Fibroblast of upper back skin (primary cell): ENCODE measurements at regions not wholly inside any gene's neighbourhood (a gene's known extent, or its start where the extent isn't known, plus 50 kb on each side); places are given as distances from the start of the nearest gene placed in this dataset.
A peak's percentile ranks its signal among the peaks of the same experiment; 100 is the strongest.
"Not testable (repeated sequence)": the region's sequence is repeated elsewhere in the genome, so short reads cannot be mapped to it uniquely, and the experiment has no call there.

ENCODE experiments used
- DNase-seq: peaks from one replicate; pipeline ENCODE4 v3.0.0-alpha.2; 2013

DNA sequence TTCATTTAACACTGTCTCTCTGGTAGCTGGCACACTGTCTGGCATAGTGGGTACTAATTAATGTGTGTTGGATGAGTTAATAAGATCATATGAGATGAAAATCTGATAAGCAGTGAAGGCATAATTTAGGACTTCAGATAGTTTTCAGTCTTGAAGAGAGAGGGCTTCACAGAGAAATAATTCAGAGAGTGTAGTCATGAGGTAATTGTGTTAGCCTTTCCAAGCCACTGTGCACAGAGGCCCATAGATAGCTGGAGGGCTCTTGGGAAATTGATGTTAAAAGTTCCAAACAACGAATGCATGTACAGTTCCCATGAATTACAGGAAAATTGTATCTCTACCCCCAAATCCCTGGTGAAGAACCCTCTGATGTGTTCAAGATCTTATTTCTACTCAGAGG lies 133.8 kb upstream of the HMGA2 start:
- DNase-seq, result no peak

DNA sequence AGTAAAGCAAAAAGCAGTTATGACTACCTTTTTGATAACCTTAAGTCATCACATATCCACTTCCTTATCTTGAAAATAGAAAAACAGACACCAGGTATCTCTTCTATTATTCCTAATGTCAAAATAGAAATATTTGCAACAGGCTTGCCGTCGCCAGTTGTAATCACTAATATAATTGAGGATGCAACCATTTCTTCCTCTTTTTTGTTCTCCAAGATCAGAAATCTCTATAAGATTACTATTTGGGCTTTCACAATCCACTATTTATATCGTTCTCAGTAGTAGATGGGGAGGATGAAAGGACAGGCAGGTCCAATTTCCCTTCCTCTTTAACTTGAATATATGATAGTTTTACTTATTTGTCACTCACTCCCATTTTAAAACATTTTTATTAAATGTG lies 130.2 kb upstream of the HMGA2 start:
- DNase-seq, result no peak

DNA sequence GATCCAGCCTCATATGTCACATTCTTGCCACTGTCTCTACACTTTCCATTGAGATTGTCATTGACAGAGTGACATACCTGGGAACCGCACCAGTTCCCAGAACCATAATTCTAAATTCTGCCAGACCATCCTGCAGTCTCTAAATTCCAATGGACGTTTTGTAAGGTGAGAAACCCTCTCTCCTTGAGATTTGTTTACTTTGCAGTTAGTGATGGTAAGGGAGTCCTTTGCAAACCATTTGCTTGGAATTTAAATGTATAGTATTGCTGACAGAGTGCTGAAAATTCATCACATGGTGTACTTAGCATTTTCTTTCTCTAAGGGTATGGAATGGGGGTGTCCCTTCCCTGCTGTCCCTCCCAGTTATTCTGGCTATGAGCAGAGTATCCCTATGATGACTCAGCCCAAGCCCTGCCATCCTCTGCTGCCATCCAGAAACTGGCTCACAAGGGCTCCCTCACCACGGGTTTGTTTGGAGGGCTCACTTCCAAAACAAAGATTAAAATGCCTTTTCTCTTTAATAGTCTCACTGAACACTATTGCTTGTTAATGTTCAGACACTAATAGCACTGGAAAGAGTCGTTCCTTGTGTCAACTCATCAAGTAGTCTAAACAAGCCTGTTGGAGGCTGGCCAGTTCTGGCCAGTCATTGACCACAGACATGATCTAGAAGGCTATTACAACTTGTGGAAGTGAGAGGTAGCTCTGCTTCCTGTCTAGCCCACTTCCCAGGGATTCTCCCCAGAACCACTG lies 129.0 kb upstream of the HMGA2 start:
- DNase-seq, result peak; percentile 99

DNA sequence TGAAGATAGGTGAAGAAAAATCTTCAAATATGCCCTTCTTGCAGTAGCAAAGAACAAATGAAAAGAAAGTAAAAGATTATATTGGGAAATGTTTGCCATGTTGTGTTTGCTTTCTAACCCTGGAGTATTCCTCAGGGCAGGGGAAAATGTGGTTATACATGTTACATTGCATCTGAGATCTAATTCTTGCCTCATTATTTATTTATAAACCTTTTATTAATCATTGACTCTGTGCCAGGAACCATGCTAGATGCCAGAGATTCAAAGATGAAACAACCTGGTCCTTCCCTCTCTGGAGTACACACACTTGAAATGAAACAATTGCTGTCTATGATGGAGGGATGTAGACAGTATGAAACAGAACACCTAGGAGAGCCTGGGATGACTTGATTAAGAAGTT lies 128.1 kb upstream of the HMGA2 start:
- no peak for DNase-seq

DNA sequence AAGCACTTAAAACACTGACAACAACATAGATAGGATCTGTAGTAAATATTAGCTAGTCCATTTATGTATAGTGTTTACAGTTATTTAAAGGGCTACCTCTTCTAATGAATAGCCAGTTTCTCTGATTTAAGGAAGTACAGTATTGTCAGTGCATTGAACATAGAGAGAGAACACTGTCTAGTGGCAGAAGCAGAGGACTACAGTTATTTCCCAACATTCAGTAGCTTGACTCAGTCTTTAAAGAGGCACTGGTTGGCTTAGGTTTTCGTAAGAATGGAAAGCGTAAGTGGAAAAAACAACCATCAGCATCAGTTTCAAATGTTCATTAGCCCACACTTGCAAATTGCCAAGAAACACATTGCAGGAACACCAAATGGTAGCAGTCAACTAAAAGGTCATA lies 125.0 kb upstream of the HMGA2 start:
- DNase-seq, result peak; percentile 47

DNA sequence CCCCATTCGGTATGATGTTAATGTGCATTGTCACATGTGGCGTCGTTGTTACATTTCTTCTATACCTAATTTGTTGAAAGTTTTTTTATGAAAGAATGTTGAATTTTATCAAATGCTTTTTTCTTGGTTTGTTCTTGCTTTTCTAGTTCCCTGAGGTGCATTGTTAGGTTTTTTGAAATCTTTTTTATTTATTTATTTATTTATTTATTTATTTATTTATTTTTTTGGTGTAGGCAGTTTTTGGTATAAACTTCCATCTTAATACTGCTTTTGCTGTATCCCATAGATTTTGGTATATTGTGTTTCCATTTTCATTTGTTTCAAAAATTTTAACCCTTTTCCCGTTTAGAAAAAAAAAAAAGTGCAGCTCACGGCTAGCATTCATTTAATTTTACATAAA lies 121.1 kb upstream of the HMGA2 start:
- DNase-seq, result no peak

DNA sequence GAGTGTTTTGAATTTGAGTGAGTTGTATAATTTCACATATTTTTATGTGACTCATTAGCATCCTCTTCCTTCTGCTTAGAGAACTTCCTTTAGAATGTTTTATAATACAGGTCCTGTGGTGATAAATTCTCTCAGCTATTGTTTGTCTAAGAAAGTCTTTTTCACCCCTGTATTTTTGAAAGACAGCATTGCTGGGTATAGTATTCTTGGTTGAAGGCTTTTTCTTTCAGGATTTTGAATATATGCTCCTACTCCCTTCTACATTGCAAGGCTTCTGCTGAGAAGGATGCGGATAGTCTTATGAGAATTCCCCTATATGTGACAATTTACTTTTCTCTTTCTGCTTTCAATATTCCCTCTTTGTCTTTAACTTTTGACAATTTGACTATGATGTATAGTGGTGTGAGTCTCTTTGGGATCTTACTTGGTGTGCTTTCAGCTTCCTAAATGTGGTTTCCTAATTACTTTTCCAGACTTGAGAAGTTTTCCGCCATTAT lies 118.9 kb upstream of the HMGA2 start:
- no peak for DNase-seq

DNA sequence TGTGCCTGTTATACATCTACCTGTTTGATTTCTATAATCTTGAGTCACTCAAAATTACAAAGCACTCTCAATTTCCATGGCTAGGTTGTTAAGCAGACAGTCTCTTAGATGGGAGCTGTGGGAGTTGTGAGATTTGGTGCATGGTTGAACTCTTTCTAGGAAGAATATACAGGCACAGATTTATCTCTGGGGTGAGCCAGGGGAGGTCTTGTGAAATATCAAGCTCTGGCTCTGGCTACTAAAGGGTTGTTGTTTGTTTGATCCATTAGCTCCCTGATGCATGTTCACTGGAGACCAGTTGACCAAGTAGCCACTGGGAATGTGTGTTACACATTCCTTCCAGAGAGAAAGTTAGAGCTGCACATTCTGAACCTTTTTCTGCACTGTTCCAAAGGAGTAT lies 117.2 kb upstream of the HMGA2 start:
- no peak for DNase-seq

DNA sequence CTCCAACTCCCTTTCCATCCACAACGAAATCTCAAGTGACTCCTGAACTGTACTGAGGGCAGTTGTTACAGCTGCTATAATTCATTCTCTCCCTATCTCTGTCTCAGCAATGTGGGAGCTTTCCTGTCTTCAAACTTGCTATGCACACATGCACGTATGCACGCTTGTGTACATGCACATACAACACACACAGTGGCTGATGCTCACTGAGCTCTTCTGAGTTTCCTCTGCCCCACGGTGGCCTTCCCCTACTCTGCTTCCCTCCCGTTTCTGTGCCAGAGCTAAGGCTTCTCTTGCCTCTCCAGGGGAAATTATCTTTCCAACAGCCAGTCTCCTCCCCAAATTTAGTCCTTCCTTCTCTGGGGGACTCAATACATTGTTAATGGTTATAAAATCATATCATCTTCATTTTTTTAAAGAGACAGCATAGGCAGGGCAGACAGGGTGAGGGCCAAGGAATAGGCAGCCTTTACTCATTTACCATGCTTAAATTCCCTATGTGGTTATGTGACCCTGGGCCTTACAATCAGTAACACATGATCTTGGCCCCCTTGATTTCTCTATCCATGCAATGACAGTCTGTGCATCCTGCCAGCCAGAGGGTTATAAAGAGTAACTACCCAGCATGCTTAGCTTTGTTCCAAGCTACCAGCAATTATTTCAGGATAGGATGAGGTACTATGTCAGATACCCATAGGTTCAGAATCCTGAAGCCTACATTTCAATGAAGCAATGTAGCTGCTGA lies 111.9 kb upstream of the HMGA2 start:
- DNase-seq, result no peak

DNA sequence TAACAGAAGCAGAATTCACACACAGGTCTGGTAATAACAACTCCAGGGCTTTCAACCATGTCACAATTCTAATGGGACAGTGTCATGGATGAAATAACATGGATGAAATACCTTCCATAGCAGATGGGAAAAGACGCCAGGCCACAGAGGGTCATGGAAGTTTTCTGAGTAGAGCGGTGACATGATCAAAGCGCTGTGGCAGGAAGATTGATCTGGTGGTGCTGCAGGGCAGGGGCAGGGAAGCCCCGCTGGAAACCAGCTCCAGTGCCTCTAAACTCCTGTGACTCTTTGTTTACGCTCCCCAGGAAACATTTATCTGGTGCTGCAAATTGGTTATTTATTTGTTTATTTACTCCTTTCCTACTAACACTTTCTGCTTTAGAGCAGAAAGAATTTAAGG lies 108.3 kb upstream of the HMGA2 start:
- no peak for DNase-seq

DNA sequence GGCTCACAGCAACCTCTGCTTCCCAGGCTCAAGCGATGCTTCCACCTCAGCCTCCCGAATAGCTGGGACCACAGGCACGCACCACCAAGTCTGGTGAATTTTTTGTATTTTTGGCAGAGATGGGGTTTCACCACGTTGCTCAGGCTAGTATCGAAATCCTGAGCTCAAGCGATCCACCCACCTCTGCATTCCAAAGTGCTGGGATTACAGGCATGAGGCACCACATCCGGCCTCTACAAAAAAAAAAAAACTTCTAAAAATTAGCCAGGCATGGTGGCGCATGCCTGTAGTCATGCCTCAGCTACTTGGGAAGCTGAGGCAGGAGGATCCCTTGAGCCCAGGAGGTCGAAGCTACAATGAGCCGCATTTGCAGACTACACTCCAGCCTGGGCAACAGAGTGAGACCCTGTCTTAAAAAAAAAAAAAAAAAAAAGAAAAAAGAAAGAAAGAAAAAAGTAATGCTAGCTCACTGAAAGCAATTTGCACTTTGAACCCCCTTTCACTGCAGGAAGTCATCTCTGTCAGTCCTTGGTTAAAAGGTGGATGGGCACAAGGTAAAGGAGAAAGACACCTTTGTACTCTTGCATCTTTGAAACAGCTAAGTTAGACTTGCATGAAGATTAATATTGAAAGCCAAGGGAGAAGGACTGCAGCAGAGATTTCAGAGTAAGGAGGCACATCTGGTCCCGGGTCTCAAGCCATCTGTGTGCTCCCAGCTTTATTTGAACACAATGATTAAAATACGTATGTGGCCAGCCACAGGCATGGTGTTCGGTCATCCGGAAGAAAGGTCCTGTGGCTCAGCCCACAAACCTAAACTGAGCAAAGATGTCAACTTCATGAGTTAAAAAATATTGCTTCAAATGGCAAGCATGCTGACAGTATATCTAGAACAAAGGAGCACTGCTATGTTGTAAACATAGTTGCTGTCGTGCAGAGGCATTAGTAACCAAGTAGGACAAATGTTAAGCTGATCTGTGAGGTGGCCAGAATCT lies 103.8 kb upstream of the HMGA2 start:
- DNase-seq, result peak; percentile 91

DNA sequence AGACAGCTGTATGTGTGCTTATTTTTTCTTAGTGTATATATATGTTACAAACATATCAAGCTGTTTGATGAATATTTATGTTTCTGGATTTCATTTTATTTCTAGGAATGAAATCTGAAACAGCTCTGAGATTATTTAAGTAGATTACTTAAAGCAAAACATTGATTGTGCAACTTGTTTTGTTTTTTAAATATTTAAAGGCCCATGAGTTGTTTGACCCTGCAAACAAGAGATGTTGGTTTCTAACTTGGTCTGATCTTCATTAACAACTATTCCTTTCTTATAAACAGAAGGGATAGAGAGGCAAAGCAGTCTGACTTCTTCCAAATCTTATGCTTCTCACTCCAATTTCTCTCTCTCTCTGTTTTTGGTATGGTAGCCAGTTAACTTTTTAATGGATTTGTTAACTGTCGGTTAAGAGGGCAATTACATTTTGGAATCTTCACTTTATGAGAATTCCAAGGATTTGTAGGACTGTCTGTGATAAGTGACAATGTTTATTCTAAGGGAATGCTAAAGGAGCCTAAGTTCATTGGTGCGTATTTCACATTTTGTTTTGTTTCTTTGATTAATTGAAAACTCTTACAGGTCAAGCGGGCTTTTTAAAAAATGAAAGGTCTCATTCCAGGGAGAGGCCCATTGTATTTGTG lies 102.6 kb upstream of the HMGA2 start:
- DNase-seq, result no peak

DNA sequence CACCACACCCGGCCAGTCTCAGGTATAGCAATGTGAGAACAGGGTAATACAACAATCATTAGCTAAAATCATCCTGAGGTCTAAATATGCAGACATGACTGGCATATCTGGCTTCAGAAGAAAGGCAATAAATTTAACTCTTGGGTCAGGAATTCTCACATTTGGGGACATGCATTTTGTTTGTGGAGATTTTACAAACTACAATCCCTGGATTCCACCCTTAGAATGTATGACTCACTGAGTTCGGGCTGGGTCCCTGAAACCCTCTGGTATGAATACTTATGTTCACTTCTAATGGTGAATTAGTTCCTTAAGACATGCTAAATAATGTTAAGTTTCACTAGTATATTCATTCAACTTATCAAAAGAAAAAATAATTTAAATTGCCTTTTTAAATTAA lies 98.9 kb upstream of the HMGA2 start:
- DNase-seq, result peak; percentile 64

DNA sequence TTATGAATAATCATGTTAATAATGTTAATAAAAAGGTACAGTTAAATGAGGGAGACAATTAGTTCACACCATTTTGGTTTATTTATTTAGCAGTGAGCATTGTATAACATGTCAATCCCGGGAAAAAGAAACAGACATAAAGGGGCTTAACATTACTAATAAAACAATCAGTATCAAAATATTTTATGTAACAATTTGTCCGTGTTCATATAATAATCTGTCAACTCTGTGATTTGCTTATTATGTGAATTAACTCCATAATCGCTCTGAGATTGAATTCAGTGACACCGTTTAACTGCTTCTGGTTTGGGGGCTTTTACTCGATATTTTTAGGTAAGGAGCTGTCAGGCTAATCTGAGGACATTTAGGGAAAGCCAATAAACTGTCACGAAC lies 95.8 kb upstream of the HMGA2 start:
- no peak for DNase-seq

DNA sequence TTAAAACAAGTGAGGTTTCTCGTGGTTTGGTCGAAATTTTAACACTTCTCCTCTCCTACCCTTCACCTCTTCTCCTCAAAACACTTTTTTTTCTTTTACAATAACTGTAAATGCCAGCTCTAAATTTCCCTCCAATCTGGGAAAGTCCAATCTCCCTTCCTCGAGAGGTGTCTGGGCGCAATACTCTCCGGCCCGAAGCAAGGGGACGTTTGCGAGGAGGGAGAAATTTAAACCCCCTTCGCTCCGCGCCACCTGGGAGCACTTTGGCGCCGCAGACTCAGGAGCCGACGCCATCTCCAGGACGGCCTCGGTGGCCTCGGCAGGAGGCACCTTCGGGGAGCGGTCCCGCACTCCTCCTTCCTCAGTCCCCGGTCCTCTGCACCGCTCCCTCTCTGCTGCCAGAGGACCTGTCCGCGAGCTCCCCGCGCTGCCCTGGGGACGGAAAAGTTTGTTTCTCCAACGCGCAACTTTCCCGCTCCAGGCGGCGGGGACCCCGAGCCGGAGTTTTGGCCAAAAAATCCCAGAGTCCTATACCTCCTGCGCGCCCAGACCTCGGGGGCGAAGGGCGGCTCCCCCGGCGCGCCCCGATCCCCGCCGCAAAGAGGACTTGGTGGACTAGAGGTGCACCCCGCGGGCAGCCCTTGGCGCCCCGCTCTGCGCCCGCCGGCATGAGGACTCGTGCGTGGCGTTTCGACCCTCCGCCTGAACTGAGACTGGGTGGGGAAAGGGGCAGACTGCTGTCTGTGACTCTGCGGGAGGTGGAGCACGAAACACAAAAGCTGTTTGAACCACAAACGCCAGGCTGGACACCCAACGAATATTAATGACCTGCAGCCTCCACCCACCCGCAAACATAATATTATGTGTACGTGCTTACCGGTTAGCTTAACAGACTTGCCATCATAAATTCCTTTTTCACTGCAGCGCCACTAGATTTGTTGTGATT lies 95.2 kb upstream of the HMGA2 start:
- peak; percentile 25 for DNase-seq

DNA sequence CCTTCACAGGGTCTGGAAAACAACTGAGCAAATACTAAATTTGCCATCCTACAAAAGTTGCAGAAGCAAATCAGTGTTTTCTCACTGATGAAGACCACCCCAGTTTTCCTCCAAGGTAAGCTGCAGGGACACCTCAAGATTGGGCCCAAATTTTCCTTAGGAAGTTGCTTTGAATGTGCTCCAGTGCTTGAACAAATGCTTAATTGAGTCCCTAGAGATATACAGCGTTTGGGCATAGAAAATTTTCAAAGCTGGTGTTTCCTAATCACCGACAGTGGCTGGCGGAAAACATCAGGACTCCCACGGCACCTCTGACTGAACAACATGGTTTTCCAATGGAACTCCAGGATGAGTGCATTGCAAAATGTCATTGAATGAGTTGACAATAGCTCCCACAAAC lies 92.5 kb upstream of the HMGA2 start:
- DNase-seq, result no peak

DNA sequence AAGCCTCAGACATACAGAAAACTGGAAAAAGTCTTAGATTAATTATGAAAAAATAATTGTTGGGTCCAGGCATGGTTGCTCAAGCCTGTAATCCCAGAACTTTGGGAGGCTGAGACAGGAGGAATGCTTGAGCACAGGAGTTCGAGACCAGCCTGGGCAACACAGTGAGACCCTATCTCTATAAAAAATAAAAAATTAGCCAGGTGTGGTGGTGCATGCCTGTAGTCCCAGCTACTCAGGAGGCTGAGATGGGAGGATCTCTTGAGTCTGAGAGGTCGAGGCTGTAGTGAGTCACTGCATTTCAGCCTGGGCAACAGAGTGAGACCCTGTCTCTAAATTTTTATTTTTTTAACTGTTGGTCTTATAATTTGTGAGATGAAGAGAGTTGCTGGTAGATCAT lies 90.6 kb upstream of the HMGA2 start:
- DNase-seq, result not testable (repeated sequence)

DNA sequence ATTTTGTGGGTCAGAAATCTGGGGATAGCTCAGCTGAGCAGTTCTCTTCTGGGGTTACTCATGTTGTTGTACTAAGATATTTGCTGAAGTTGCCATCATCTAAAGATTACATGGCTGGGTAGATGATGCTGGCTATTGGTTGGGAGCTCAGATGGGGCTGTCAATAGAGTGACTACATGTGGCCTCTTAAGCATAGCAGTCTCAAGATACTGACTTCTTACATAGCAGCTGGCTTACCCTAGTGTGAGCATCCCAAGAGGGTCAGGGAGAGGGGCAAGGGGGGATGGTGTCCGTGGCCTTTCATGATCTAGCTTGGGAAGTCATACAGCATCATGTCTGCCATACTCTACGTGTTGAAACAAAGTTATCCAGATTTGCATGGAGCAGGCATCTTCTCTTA lies 90.1 kb upstream of the HMGA2 start:
- DNase-seq, result no peak

DNA sequence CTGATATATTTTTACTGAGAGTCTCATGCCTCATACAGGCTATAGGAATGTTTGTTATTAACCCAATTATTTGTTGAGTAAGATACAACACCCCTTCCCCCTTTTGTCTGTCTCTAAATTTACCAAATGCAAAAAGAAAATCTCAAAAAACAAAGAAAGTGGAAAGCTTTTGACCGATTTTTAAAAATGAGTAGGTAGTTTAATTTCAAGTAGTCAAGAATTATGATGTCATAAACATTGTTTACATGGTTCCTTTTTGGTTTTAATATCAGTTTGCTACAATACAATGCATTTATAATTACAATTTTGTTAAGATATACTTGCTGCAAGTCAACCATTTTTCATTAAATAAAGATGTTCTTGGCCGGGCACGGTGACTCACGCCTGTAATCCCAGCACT lies 84.7 kb upstream of the HMGA2 start:
- DNase-seq, result no peak

DNA sequence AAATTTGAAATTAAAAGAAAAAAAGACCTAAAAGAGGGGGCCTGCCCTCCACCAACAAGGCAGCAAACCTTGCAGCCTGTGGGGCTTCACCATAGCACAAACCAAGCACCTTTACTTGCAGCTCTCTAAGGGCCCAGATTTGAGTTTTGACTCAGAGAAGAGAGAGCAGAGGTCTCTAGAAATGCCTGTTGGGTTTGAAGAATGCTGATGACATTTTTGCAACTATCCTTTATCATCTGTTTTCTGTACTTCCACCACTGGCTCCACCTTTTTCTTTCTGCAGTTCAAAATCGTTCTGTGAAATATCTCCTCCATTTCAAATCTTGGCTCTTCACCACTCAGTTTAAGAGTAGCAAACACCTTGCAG lies 83.8 kb upstream of the HMGA2 start:
- DNase-seq, result peak; percentile 37

DNA sequence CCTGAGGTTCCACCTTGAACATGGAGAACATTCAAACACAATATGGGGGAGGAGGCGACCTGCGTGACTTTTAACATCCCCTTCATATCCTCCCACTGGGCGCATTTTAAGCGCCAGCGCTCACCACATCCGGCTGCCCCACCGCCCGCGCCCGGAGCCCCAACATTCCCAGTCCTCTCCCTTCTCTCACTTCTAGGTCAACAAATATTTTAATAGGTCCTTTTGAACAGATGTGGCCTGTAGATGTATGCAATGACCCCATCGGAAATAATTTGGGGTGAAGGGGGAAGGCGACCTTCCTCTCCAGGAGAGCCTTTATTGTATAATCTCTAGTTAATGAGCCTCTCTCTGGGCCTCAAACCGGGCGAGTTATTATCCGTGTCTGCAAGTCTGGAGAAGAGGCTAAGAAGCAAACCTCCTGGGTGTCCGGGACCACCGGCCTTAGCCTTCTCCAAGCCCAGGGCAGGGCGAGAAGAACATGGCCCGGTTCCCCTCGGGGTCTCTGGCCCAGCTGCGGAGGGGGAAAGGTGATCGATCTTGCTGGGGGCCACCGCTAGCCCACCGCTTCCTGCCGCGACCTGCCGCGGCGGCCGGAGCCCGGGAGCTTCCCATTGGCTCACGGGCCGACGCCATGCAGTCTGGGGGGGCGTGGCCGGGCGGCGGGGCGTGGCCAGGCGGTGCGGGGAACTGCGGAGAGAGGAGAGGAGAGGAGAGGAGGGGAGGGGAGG lies 83.2 kb upstream of the HMGA2 start:
- peak; percentile 87 for DNase-seq
